HG03565 (cell line): ENCODE measurements at regions not wholly inside any gene's neighbourhood (a gene's known extent, or its start where the extent isn't known, plus 50 kb on each side); places are given as distances from the start of the nearest gene placed in this dataset.
"Not testable (repeated sequence)": the region's sequence is repeated elsewhere in the genome, so short reads cannot be mapped to it uniquely, and the experiment has no call there.

ENCODE experiments used
- ATAC-seq: cut with Tn5 transposase; IDR thresholded peaks from one replicate; pipeline ENCODE4 v1.9.1; 2021; ENCODE audit warnings: mild to moderate bottlenecking, moderate library complexity; ENCODE audit not compliant: unreplicated experiment

DNA sequence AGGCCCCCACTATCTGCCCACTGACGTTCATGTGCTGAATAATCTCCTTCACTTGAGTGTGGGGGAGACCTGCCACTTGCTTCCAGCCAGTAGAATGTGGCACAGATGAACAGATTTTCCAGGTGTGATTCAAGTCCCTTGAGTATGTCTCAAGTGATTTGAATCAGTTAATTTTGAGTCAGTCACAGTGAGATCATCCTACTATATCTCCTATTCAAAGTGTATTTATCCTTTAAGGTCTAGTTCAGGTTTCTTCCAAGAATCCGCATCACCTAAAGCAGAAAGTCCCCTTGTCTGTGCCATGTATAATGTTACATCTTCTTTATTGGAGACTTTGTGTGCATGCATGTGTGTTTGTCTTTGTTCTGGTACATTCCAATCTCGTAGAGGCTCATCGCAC, 208.3 kb upstream of the DAB2 start:
- ATAC-seq = no peak

GRCh38 chr5:39631958-39632357, 207.2 kb upstream of the DAB2 start:
- no peak for ATAC-seq

- ATAC-seq = no peak
Measured at GRCh38 chr5:39629946-39630345, 205.2 kb upstream of the DAB2 start.

GRCh38 chr5:39628348-39628747, 203.6 kb upstream of the DAB2 start:
- no peak for ATAC-seq

DNA sequence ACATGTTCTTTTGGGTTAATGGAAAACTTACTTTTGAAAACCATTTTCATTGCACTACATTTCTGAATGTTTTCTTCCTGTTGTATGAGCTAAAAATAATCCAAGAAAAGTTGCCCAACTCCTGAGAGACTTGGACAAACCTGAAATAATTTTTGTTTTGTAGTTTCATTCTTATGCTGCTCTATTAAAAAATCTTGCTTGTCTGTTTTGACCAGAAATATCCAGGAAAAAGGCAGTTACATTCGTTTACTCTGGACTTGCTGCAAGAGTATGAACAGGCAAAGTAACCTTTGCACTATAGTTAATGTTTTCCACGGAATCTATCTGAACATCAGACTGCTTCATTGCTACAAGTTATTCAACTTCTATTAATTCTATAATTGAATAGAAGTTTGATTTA, 200.1 kb upstream of the DAB2 start:
- ATAC-seq = no peak

- no peak for ATAC-seq
Measured at GRCh38 chr5:39624268-39624886, 199.6 kb upstream of the DAB2 start.

DNA sequence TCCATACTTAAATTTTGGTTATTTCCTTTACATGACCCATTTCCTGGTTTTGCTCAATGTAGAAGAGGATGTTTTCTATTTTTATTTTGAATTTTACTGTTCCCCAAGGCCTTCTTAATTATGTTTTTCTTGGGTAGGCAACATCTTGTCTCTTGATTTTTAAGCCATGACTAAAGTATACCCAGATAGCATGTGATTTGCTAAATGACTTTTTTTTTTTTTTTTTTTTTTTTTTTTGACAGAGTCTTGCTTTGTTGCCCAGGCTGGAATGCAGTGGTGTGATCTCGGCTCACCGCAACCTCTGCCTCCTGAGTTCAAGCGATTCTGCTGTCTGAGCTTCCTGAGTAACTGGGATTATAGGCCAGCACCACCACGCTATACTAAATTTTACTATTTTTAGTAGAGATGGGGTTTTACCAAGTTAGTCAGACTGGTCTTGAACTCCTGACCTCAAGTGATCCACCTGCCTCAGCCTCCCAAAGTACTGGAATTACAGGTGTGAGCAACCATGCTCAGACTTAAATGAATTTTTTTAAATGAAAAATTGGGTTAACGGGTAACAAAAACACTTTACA, 198.6 kb upstream of the DAB2 start:
- ATAC-seq = no peak

- no peak for ATAC-seq
Measured at GRCh38 chr5:39622281-39622680, 197.5 kb upstream of the DAB2 start.

DNA sequence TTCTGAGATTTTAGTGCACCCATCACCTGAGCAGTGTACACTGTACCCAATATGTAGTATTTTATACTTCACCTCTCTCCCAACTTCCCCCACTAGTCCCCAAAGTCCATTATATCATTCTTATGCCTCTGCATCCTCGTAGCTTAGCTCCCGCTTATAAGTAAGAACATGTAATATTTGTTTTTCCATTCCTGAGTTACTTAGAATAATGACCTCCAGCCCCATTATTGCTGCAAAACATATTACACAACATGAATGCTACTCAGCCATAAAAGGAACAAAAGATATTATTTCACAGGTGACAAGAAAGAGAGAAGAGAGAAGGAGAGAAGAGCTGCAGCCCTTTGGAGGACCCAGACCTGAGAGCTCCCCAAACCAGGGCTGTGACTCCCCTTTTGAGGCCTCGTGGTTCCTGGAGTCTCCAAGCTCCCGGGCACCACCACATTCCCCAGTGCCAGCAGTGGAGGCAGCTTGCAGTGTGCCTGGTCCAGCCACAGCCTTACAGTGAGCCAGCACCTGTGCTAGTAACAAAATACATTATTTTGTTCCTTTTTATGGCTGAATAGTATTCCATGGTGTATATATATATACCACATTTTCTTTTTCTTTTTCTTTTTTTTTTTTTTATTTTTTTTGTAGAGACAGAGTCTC, 194.5 kb upstream of the DAB2 start:
- no peak for ATAC-seq

- ATAC-seq = no peak
Measured at GRCh38 chr5:39618391-39618790, 193.6 kb upstream of the DAB2 start.

DNA sequence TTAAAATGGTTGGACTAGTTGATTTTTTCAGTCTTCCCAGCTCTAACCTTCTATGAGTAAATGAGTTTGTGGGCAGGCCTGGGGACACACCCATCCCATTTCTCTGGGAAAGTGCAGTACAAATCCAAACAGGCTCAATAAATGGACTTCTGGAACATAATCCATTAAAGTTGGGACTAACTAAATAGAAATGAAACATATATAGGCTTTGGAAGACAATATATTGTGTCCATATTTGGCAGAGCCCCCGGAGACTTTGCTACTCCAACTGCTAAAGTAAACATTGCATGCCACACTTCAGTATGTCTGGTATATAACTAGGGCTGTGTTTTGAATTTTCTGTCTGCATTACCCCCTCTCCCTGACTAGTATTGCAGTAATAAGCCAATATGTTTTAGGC, 191.4 kb upstream of the DAB2 start:
- ATAC-seq = no peak

DNA sequence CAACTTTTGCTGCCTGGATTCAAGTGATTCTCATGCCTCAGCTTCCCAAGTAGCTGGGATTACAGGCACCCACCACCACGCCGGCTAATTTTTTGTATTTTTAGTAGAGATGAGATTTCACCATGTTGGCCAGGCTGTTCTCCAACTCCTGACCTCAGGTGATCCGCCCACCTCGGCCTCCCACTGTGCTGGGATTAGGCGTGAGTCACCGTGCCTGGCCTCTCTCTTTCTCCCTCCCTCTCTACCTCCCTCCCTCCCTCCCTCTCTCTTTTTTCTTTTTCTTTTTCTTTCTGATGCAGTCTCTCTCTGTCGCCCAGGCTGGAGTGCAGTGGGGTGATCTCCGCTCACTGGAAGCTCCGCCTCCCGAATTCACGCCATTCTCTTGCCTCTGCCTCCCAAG, 186.3 kb upstream of the DAB2 start:
- ATAC-seq = not testable (repeated sequence)

DNA sequence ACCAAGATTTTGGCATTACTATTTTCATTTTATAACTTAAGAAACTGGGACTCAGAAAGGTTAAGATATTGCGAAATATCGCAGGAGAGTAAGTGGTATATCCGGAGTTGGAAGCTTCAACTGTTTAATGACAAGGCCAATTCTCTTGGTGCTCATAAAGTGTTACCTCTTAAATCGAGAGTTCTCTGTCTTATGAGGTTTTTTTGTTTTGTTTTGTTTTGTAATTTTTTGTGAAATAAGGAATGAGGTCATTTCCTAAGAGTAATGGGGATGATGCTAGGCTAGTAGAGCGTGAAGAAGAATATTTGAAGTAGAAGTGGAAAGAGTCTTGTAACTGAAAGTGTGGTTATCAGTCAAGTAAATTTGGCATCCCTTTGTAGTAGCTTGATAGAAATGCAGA, 183.2 kb upstream of the DAB2 start:
- ATAC-seq = peak; percentile 78

DNA sequence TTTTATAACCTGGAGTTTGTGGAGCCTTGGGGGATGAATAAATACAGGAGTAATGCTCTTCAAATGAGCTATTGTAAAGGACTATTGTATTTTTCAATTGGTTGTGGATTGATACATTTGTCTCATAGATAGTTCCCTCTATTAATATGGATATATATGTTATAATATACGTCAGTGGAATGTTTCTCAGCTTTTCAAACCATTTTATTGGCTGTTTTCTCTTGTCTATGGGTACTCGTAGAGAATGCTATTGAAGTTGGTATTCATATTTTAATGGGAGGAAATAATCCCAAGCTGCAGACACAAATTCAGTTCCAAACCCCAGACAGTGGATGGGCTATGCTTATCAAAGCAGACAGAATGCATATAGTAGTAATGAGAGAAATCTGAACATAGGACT, 181.8 kb upstream of the DAB2 start:
- no peak for ATAC-seq

DNA sequence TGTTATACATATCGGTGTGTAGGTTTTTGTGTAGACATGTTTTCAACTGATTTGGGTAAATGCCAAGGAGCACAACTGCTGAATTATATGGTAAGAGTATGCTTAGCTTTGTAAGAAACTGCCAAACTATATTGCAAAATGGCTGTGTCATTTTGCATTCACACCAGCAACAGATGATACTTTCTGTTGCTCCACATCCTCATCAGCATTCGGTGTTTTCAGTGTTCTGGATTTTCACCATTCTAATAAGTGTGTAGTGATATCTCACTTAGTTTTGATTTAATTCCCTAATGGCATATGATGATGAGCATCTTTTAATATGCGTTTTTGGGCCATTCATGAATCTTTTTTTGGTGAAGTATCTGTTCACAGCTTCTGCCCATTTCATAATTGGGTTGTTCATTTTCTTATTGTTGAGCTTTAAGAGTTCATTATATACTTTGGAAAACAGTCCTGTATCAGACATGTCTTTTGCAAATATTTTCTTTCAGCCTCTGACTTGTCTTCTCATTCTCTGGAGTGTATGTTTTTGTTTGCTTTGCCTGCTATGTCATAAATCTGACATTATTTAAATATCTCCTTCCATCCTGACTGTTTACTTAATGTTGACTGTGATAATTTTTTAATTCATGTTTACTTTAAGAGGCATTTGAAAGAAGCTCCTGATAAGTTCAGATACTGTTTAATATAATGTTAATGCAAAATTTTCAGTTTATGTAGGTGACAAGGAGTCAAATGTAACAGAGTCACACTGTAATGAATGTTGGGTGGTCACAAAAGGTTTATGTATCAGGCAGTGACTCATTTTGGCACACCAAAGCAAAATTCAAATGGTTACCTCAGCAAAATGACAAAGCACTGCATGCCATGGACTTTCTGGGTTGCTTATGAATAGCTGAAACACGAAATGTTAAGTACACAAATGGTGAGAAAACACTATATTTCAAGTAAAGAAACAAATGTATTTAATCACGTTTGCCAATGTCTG, 181.1 kb upstream of the DAB2 start:
- ATAC-seq = no peak

DNA sequence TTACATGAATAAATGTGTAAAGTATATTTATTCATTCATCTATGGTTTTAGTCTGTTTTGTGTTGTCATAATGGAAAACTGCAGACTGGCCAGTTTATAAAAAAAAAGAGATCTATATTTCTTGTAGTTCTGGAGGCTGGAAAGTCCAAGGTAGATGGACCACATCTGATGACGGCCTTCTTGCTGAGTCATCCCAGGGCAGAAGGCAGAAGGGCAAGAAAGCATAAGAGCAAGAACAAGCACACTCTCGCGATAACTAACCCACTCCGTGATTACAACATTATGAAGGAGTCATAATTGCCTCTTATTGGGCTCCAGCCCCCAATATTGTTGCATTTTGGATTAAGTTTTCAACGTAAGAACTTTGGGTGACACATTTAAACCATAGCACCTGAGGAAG, 180.4 kb upstream of the DAB2 start:
- ATAC-seq = no peak

- ATAC-seq = no peak
Measured at GRCh38 chr5:39604491-39604890, 179.7 kb upstream of the DAB2 start.

- ATAC-seq = no peak
Measured at GRCh38 chr5:39599721-39600431, 175.1 kb upstream of the DAB2 start.

DNA sequence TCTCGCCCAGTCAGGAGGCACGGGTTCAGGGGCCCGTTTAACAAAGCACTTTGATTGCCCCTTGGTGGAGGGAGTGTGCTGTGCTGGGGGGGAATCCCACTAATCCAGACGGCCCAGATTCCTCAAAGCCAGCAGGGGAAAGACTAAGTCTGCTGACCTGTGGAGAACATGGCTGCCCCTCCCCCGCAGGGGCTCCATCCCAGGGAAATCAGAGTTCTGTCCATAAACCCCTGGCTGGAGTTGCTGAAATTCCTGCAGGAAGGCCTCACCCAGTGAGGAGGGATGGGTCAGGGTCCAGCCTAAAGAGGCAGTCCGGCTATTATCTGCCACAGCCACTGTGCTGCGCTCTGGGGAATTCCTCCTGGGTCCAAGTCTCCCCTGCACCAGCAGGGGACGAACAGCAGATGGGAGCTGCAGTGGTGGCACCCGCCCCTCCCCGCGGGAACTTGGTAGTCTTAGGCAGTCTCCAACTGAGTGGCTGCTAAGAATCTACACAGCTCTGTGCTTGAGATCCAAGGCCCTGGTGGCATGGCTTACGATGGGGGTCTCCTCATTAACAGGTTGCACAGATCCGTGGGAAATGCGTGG, 174.0 kb upstream of the DAB2 start:
- ATAC-seq = no peak

- no peak for ATAC-seq
Measured at GRCh38 chr5:39588179-39588578, 163.4 kb upstream of the DAB2 start.
